ENCODE measurements at regions not wholly inside any gene's neighbourhood (a gene's known extent, or its start where the extent isn't known, plus 50 kb on each side); places are given as distances from the start of the nearest gene placed in this dataset.
A peak's percentile ranks its signal among the peaks of the same experiment; 100 is the strongest.
"Not testable (repeated sequence)": the region's sequence is repeated elsewhere in the genome, so short reads cannot be mapped to it uniquely, and the experiment has no call there.

DNA sequence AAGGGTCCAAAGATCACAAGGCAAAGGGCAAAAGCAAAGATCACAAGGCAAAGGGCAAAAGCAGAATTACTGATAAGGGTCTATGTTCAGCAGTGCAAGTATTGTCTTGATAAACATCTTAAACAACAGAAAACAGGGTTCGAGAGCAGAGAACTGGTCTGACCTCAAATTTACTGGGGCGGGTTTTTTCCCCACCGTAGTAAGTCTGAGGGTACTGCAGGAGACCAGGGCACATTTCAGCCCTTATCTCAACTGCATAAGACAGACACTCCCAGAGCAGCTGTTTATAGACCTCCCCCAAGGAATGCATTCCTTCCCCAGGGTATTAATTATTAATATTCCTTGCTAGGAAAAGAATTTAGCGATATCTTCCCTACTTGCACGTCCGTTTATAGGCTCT is 61.3 kb downstream of the ZNF860 start:
- DNase-seq (ENCODE audit: low read depth), result not testable (repeated sequence)

DNA sequence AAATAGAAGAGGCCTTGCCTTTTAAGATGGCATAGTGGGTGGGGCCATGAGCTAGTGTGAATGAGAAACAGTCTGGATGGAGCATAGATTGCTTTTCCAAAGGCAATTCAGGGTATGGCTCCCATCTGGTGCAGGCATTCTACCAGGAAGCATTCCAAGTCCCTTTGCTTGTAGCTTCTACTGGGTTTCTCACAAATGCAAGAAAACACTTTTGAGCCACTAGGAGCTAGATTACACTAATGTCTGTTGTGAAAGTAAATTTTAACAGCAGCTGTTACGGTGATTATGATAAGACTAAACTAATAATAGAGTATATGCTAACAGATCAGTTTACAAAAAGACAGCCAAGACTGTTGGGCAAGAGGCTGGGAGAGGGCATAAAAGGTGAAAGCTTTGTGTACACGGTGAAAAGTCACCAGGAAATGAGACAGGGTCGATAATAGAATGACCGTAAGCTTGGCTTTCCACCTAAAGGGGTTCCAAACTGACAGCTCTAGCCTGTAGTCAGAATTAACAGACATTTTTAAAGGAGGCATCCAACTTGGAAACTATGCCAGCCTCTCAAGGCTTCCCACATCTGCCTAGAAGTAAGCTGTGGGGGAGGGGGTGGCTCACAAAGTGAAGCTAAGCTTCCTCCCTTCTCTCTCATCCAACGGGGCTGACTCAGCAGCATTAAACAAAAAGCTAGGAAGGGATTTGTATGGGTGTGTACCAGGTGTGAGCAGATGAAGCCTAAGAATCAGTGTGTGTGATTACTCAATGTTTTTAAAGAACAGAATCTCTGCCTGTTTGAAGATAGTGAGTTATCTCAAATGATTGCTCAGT is 61.1 kb upstream of the GPD1L start:
- peak; percentile 90 for DNase-seq (ENCODE audit: low read depth)

DNA sequence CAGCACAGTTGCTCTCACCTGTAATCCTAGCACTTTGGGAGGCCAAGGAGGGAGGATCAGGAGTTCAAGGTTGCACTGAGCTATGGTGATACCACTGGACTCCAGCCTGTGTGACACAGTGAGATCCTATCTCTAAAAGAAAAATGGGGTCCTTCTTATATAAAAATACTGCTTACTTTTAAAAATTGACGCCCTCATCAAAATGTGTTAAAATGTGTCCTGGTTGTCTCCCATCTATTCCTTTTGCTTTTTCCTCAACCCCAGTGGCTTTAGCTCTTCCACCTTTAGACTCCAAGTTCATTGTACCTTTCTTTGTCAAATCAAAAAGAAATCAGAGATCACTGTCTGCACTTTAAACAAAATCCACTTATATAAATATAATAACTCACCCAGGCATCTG is 60.3 kb upstream of the GPD1L start:
- DNase-seq (ENCODE audit: low read depth), result no peak

DNA sequence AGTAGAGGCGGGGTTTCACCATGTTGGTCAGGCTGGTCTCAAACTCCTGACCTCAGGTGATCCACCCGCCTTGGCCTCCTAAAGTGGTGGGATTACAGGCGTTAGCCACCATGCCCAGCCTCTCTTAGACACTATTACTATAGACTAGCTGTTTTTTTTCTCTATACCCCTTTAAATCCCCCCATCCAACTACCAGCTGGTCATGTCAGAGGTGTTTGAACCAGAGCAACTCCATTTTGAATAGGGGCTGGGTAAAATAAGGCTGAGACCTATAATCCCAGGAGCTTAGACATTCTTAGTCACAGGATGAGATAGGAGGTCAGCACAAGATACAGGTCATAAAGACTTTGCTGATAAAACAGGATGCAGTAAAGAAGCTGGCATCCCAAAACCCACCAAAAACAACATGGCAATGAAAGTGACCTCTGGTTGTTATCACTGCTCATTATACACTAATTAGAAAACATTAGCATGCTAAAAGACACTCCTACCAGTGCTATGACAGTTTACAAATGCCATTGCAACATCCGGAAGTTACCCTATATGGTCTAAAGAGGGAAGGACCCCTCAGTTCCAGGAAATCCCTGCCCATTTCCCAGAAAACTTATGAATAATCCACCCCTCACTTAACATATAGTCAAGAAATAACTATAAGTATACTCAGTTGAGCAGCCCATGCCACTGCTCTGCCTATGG is 57.8 kb upstream of the GPD1L start:
- DNase-seq (ENCODE audit: low read depth), result no peak

DNA sequence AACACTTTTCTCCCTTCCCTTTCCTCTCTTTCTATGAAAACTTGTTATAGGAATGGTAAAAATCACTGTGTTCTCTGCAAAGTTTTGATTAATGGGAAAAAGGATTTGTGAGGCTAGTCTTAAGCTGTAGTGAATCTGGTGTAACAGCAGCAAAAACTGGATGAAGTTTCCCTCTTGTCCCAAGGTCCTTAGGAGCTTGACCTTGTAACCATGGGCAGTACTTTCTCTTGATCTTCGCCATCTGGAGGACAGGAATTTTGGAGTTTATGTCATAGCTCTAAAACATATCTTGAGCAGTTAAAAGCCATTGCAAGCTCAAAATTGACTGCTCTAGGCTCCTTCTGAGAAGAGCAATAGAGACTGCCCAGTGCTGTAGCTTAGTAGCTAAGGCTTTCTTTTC is 56.5 kb upstream of the GPD1L start:
- DNase-seq (ENCODE audit: low read depth), result no peak

- not testable (repeated sequence) for DNase-seq (ENCODE audit: low read depth)
Measured at GRCh38 chr3:32052230-32052629, 54.2 kb upstream of the GPD1L start.

DNA sequence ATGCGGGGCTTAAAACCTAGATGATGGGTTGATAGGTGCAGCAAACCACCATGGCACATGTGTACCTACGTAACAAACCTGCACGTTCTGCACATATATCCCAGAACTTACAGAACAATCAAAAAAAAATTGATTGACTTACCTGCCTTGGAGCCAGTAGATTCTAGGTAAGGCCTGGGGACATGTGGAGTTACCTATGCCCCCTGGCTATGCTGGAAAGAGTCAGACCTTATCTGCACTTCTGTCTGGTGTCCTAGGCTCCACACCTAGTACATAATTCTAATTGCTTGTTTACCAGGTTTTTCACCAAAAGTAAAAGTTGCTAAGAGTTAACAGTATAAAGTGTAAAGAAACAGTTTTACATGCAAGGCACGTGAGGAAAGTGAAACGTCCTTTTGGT is 53.6 kb upstream of the GPD1L start:
- not testable (repeated sequence) for DNase-seq (ENCODE audit: low read depth)

GRCh38 chr3:32056559-32057290 is 49.7 kb upstream of the GPD1L start:
- DNase-seq (ENCODE audit: low read depth), result no peak
